Activated naive CD8-positive, alpha-beta T cell (primary cell): ENCODE measurements at regions not wholly inside any gene's neighbourhood (a gene's known extent, or its start where the extent isn't known, plus 50 kb on each side); places are given as distances from the start of the nearest gene placed in this dataset.

Source experiments
- H3K27ac Mint-ChIP-seq: one replicate; pipeline ENCODE4 v1.8.0; 2021; ENCODE audit warnings: mixed read lengths
- H3K27me3 Mint-ChIP-seq: one replicate; pipeline ENCODE4 v1.8.0; 2021; ENCODE audit warnings: mixed read lengths
- H3K36me3 Mint-ChIP-seq: one replicate; pipeline ENCODE4 v1.8.0; 2021; ENCODE audit warnings: mixed read lengths
- H3K4me1 Mint-ChIP-seq: one replicate; pipeline ENCODE4 v1.8.0; 2021; ENCODE audit warnings: low read depth, mixed read lengths
- H3K4me3 Mint-ChIP-seq: one replicate; pipeline ENCODE4 v1.8.0; 2021; ENCODE audit warnings: mild to moderate bottlenecking, mixed read lengths
- H3K9me3 Mint-ChIP-seq: one replicate; pipeline ENCODE4 v1.8.0; 2021; ENCODE audit warnings: low read depth, mixed read lengths

- Mint-ChIP-seq H3K27me3 (peaks cover 4% of the 10 kb centered on the region), H3K27ac (no peak overlapping the region), H3K4me3 (no peak overlapping the region), H3K9me3 (no peaks in the 10 kb centered on the region), H3K4me1 (no peaks in the 10 kb centered on the region), H3K36me3 (no peaks in the 10 kb centered on the region)
These were observed 111.8 kb upstream of the GRIK3 start for GRCh38 chr1:37146071-37146470.

- Mint-ChIP-seq H3K9me3 (no peaks in the 10 kb centered on the region), H3K4me3 (no peak overlapping the region), H3K36me3 (no peaks in the 10 kb centered on the region), H3K27ac (no peak overlapping the region), H3K4me1 (no peaks in the 10 kb centered on the region), H3K27me3 (peaks cover 4% of the 10 kb centered on the region)
These were observed 113.1 kb upstream of the GRIK3 start for GRCh38 chr1:37147392-37147831.

- Mint-ChIP-seq H3K27ac (no peak overlapping the region), H3K36me3 (no peaks in the 10 kb centered on the region), H3K4me3 (no peak overlapping the region), H3K4me1 (no peaks in the 10 kb centered on the region), H3K9me3 (no peaks in the 10 kb centered on the region), H3K27me3 (peaks cover 4% of the 10 kb centered on the region)
These were observed 113.6 kb upstream of the GRIK3 start for GRCh38 chr1:37147906-37148305.

DNA sequence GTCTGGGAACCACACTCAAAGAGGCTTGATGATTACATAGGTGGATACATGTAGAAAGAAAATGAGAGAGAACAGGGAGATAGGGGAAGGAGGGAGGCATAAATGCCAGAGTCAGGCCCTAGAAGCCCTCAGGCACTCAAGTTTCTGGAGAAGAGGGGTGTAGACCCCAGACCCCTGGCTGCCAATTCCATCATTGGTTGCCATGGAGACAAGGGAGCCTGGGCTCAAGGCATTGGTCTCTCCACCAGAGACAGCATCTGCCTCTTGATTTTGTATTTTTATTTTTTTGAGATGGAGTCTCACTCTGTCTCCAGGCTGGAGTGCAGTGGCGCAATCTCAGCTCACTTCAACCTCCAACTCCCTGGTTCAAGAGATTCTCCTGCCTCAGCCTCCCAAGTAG, 114.3 kb upstream of the GRIK3 start:
- Mint-ChIP-seq H3K36me3 (no peaks in the 10 kb centered on the region), H3K4me1 (no peaks in the 10 kb centered on the region), H3K27ac (no peak overlapping the region)

DNA sequence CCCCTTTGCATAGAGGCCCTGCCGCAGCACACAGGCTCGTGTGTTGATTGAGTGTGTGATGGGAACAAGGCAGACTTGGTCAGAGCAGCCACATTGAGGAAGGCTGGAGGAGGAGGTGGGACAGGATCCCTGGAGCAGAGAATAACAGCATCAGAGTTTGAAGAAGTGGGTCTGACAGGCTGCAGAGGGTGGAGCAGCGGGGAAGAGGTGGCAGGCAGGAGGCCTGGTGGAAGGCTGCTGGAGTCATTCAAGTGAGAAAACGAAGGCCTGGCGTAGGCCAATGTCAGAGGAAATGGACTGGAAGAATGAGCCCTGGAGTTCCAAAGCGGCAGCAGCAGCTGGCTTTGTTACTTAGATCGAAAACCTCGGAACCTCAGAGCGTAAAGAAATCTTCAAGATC, 115.0 kb upstream of the GRIK3 start:
- no peak overlapping the region for H3K4me3 Mint-ChIP-seq
- H3K36me3 Mint-ChIP-seq: no peaks in the 10 kb centered on the region
- no peaks in the 10 kb centered on the region for H3K4me1 Mint-ChIP-seq
- H3K27me3 Mint-ChIP-seq: peaks cover 4% of the 10 kb centered on the region
- H3K27ac Mint-ChIP-seq: no peak overlapping the region
- H3K9me3 Mint-ChIP-seq: no peaks in the 10 kb centered on the region

More for the DNA sequence above, 114.3 kb upstream of the GRIK3 start:
- H3K9me3 Mint-ChIP-seq: no peaks in the 10 kb centered on the region
- H3K4me3 Mint-ChIP-seq: no peak overlapping the region
- peaks cover 4% of the 10 kb centered on the region for H3K27me3 Mint-ChIP-seq

DNA sequence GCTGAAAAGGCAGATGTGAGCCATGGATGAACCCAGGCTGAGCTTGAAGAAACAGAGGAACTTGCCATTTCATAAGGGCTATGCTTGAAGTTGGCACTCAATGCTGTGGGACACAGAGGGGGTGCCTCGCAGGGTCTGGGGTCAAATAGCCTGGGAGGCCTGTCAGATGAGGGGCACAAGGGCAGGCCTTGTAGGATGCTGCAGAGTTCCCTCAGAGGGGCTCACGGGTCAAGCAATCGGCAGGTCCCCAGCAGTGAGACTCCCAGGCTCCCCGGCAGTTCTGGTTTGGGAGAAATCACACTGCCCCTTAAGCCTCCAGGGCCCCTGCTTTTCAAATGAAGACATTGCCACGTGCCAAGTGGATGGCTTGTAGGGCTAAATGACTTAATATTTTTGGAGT, 116.7 kb upstream of the GRIK3 start:
- no peak overlapping the region for H3K27ac Mint-ChIP-seq
- H3K4me3 Mint-ChIP-seq: no peak overlapping the region
- peaks cover 7% of the 10 kb centered on the region for H3K27me3 Mint-ChIP-seq
- H3K36me3 Mint-ChIP-seq: no peaks in the 10 kb centered on the region
- H3K9me3 Mint-ChIP-seq: peaks cover 6% of the 10 kb centered on the region
- no peaks in the 10 kb centered on the region for H3K4me1 Mint-ChIP-seq

- Mint-ChIP-seq H3K4me1 (no peaks in the 10 kb centered on the region), H3K27me3 (peaks cover 7% of the 10 kb centered on the region), H3K36me3 (no peaks in the 10 kb centered on the region)
These were observed 117.5 kb upstream of the GRIK3 start for GRCh38 chr1:37151789-37152188.

GRCh38 chr1:37152491-37152890, 118.2 kb upstream of the GRIK3 start:
- H3K9me3 Mint-ChIP-seq: peaks cover 6% of the 10 kb centered on the region
- H3K27ac Mint-ChIP-seq: no peak overlapping the region
- no peaks in the 10 kb centered on the region for H3K4me1 Mint-ChIP-seq
- peaks cover 7% of the 10 kb centered on the region for H3K27me3 Mint-ChIP-seq
- H3K4me3 Mint-ChIP-seq: no peak overlapping the region
- no peaks in the 10 kb centered on the region for H3K36me3 Mint-ChIP-seq

More at GRCh38 chr1:37151789-37152188, 117.5 kb upstream of the GRIK3 start:
- Mint-ChIP-seq H3K9me3 (peaks cover 6% of the 10 kb centered on the region), H3K4me3 (no peak overlapping the region), H3K27ac (no peak overlapping the region)

- no peaks in the 10 kb centered on the region for H3K4me1 Mint-ChIP-seq
- H3K4me3 Mint-ChIP-seq: no peak overlapping the region
- peaks cover 6% of the 10 kb centered on the region for H3K9me3 Mint-ChIP-seq
- no peak overlapping the region for H3K27ac Mint-ChIP-seq
- H3K36me3 Mint-ChIP-seq: no peaks in the 10 kb centered on the region
- peaks cover 11% of the 10 kb centered on the region for H3K27me3 Mint-ChIP-seq
These were observed 119.1 kb upstream of the GRIK3 start for GRCh38 chr1:37153116-37154100.

GRCh38 chr1:37156646-37157045, 122.3 kb upstream of the GRIK3 start:
- H3K9me3 Mint-ChIP-seq: peaks cover 6% of the 10 kb centered on the region
- no peak overlapping the region for H3K4me3 Mint-ChIP-seq
- no peak overlapping the region for H3K27ac Mint-ChIP-seq
- H3K4me1 Mint-ChIP-seq: no peaks in the 10 kb centered on the region
- peaks cover 11% of the 10 kb centered on the region for H3K27me3 Mint-ChIP-seq
- no peaks in the 10 kb centered on the region for H3K36me3 Mint-ChIP-seq

GRCh38 chr1:37157634-37158033, 123.3 kb upstream of the GRIK3 start:
- Mint-ChIP-seq H3K36me3 (no peaks in the 10 kb centered on the region), H3K4me3 (no peak overlapping the region), H3K4me1 (no peaks in the 10 kb centered on the region), H3K9me3 (peaks cover 9% of the 10 kb centered on the region), H3K27me3 (peaks cover 11% of the 10 kb centered on the region), H3K27ac (no peak overlapping the region)

DNA sequence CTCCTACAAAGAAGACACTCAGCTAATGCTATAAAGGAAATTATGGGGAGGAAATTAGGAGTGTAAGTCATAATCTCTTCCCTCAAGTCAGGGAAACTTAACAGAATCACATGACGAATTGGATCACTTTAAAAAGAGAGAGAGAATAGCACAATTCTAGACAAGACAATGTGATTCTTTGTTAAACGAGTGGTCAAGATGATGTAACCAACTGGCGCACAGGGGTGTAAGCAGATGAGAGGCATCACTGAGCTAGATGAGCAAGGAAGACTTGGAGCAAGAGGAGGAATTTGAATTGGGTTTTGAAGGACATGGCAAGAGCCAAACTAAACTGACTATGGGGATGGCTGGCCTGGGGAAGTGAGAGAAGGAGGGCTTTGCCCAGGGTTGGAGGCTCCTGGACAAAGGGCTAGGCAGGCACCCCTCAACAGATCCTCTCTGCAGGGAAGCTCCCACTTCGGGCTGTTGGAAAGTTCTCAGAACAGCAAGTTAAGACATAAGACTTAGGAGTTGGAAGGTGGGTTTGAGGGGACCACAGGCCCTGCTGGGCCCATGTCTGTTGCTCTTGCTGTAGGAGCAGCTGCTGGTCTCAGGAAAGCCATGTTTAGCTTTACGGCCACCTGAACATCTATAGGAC, 123.9 kb upstream of the GRIK3 start:
- Mint-ChIP-seq H3K27ac (no peak overlapping the region), H3K9me3 (peaks cover 9% of the 10 kb centered on the region), H3K4me3 (no peak overlapping the region), H3K36me3 (no peaks in the 10 kb centered on the region), H3K4me1 (no peaks in the 10 kb centered on the region), H3K27me3 (peaks cover 11% of the 10 kb centered on the region)

- H3K4me3 Mint-ChIP-seq: no peak overlapping the region
- peaks cover 9% of the 10 kb centered on the region for H3K9me3 Mint-ChIP-seq
- H3K4me1 Mint-ChIP-seq: no peaks in the 10 kb centered on the region
- peaks cover 11% of the 10 kb centered on the region for H3K27me3 Mint-ChIP-seq
- no peak overlapping the region for H3K27ac Mint-ChIP-seq
- H3K36me3 Mint-ChIP-seq: no peaks in the 10 kb centered on the region
These were observed 124.8 kb upstream of the GRIK3 start for GRCh38 chr1:37159102-37159501.

- no peak overlapping the region for H3K27ac Mint-ChIP-seq
- peaks cover 6% of the 10 kb centered on the region for H3K9me3 Mint-ChIP-seq
- no peak overlapping the region for H3K4me3 Mint-ChIP-seq
- H3K4me1 Mint-ChIP-seq: no peaks in the 10 kb centered on the region
- H3K27me3 Mint-ChIP-seq: peaks cover 9% of the 10 kb centered on the region
- no peaks in the 10 kb centered on the region for H3K36me3 Mint-ChIP-seq
These were observed 126.9 kb upstream of the GRIK3 start for GRCh38 chr1:37161171-37161570.

DNA sequence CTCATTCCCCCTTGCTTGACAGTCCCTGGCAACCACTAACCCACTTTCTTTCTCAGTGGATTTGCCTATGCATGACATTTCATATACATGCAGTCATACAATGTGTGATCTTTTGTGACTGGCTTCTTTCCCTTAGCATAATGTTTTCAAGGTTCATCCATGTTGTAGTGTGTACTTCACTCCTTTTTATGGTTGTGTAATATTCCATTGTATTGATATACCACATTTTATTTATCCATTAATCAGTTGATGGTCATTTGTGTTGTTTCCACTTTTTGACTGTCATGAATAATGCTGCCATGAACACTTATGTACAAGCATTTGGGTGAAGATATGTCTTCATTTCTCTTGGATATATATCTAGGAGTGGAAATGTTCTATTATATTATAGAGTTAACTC, 127.7 kb upstream of the GRIK3 start:
- Mint-ChIP-seq H3K27me3 (peaks cover 11% of the 10 kb centered on the region), H3K36me3 (no peaks in the 10 kb centered on the region), H3K4me3 (no peak overlapping the region), H3K9me3 (peaks cover 8% of the 10 kb centered on the region), H3K27ac (no peak overlapping the region), H3K4me1 (no peaks in the 10 kb centered on the region)
